Limb (tissue), 2 donors: ENCODE measurements at regions not wholly inside any gene's neighbourhood (a gene's known extent, or its start where the extent isn't known, plus 50 kb on each side); places are given as distances from the start of the nearest gene placed in this dataset.

ENCODE experiments used
- DNase-seq, 2 donors: peaks; one replicate each; pipeline ENCODE4 v3.0.0-alpha.2; 2016; ENCODE audit errors: extremely low spot score in 2 of 2

- DNase-seq: no peak
Observed at GRCh38 chr2:104040771-104041170, 813.1 kb upstream of the POU3F3 start.

- no peak for DNase-seq
Observed at GRCh38 chr2:104041351-104041750, 812.6 kb upstream of the POU3F3 start.

GRCh38 chr2:104043864-104044263, 810.1 kb upstream of the POU3F3 start:
- peak in 1 of 2 donors; percentile 16 for DNase-seq

GRCh38 chr2:104045071-104045470, 808.8 kb upstream of the POU3F3 start:
- no peak for DNase-seq

GRCh38 chr2:104046466-104046865, 807.4 kb upstream of the POU3F3 start:
- no peak for DNase-seq

GRCh38 chr2:104047516-104047915, 806.4 kb upstream of the POU3F3 start:
- DNase-seq: no peak

- DNase-seq: peak in 1 of 2 donors; percentile 37
Observed at GRCh38 chr2:104049438-104049837, 804.5 kb upstream of the POU3F3 start.

- peak in 1 of 2 donors; percentile 55 for DNase-seq
Observed at GRCh38 chr2:104049981-104050380, 803.9 kb upstream of the POU3F3 start.

- DNase-seq: peak in 1 of 2 donors; percentile 34
Observed at GRCh38 chr2:104050656-104051242, 803.2 kb upstream of the POU3F3 start.

GRCh38 chr2:104051766-104052165, 802.1 kb upstream of the POU3F3 start:
- no peak for DNase-seq

GRCh38 chr2:104052356-104052755, 801.6 kb upstream of the POU3F3 start:
- no peak for DNase-seq

- no peak for DNase-seq
Observed at GRCh38 chr2:104056451-104056850, 797.5 kb upstream of the POU3F3 start.

- DNase-seq: no peak
Observed at GRCh38 chr2:104068665-104069064, 785.2 kb upstream of the POU3F3 start.

- DNase-seq: no peak
Observed at GRCh38 chr2:104077573-104077972, 776.3 kb upstream of the POU3F3 start.

- no peak for DNase-seq
Observed at GRCh38 chr2:104078431-104079157, 775.3 kb upstream of the POU3F3 start.

- DNase-seq: no peak
Observed at GRCh38 chr2:104088745-104089144, 765.2 kb upstream of the POU3F3 start.

GRCh38 chr2:104090407-104090806, 763.5 kb upstream of the POU3F3 start:
- no peak for DNase-seq

- no peak for DNase-seq
Observed at GRCh38 chr2:104091894-104092293, 762.0 kb upstream of the POU3F3 start.

GRCh38 chr2:104092886-104093285, 761.0 kb upstream of the POU3F3 start:
- peak in 1 of 2 donors; percentile 1 for DNase-seq

- DNase-seq: no peak
Observed at GRCh38 chr2:104102615-104103014, 751.3 kb upstream of the POU3F3 start.

GRCh38 chr2:104109356-104109755, 744.6 kb upstream of the POU3F3 start:
- no peak for DNase-seq

- DNase-seq: no peak
Observed at GRCh38 chr2:104118889-104119288, 735.0 kb upstream of the POU3F3 start.

GRCh38 chr2:104120171-104120570, 733.7 kb upstream of the POU3F3 start:
- DNase-seq: no peak
